RWPE2 (cell line): ENCODE measurements at regions not wholly inside any gene's neighbourhood (a gene's known extent, or its start where the extent isn't known, plus 50 kb on each side); places are given as distances from the start of the nearest gene placed in this dataset.

Experiments
- ATAC-seq: fragments of 200-7000 bp; cut with Tn5 transposase; 3 replicates; pipeline ENCODE4 v1.9.1; 2021; ENCODE audit warnings: low read depth
- DNase-seq: peaks from one replicate; pipeline ENCODE4 v3.0.0-alpha.2; 2020; ENCODE audit warnings: low spot score
- H3K27ac ChIP-seq: fragments of 450-650 bp; 2 replicates; pipeline ENCODE4 v1.5.1; 2017; ENCODE audit warnings: mild to moderate bottlenecking; ENCODE audit not compliant: poor library complexity, severe bottlenecking
- H3K27me3 ChIP-seq: fragments of 250-450 bp; sonication (Bioruptor Pico); 2 replicates; pipeline ENCODE4 v1.5.1; 2021; ENCODE audit warnings: mild to moderate bottlenecking, moderate library complexity; ENCODE audit not compliant: insufficient read depth, poor library complexity, severe bottlenecking
- H3K36me3 ChIP-seq: fragments of 250-450 bp; sonication (Bioruptor Pico); 2 replicates; pipeline ENCODE4 v1.5.1; 2020; ENCODE audit warnings: low read depth, mild to moderate bottlenecking, moderate library complexity
- H3K4me1 ChIP-seq: fragments of 250-450 bp; sonication (Bioruptor Pico); 2 replicates; pipeline ENCODE4 v1.5.1; 2021; ENCODE audit warnings: mild to moderate bottlenecking, moderate library complexity; ENCODE audit not compliant: insufficient read depth, poor library complexity, severe bottlenecking
- H3K4me3 ChIP-seq: fragments of 250-450 bp; sonication (Bioruptor Pico); 2 replicates; pipeline ENCODE4 v1.5.1; 2021; ENCODE audit warnings: mild to moderate bottlenecking, moderate library complexity; ENCODE audit not compliant: severe bottlenecking
- H3K9me3 ChIP-seq: fragments of 250-450 bp; sonication (Bioruptor Pico); 2 replicates; pipeline ENCODE4 v1.5.1; 2021; ENCODE audit warnings: mild to moderate bottlenecking, moderate library complexity; ENCODE audit not compliant: severe bottlenecking
- TF ChIP-seq, protein P1 (sequence below): fragments of 450-650 bp; IDR thresholded peaks from one replicate; pipeline ENCODE4 v1.5.1; 2017; ENCODE audit warnings: mild to moderate bottlenecking, moderate library complexity; ENCODE audit not compliant: poor library complexity, severe bottlenecking

- no peaks in the 10 kb centered on the region for H3K9me3 ChIP-seq
- DNase-seq (no peak), ATAC-seq (no peak)
- TF ChIP-seq, protein P1, sequence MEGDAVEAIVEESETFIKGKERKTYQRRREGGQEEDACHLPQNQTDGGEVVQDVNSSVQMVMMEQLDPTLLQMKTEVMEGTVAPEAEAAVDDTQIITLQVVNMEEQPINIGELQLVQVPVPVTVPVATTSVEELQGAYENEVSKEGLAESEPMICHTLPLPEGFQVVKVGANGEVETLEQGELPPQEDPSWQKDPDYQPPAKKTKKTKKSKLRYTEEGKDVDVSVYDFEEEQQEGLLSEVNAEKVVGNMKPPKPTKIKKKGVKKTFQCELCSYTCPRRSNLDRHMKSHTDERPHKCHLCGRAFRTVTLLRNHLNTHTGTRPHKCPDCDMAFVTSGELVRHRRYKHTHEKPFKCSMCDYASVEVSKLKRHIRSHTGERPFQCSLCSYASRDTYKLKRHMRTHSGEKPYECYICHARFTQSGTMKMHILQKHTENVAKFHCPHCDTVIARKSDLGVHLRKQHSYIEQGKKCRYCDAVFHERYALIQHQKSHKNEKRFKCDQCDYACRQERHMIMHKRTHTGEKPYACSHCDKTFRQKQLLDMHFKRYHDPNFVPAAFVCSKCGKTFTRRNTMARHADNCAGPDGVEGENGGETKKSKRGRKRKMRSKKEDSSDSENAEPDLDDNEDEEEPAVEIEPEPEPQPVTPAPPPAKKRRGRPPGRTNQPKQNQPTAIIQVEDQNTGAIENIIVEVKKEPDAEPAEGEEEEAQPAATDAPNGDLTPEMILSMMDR = no peak
- no peak overlapping the region for H3K27ac ChIP-seq
- no peaks in the 10 kb centered on the region for H3K27me3 ChIP-seq
- no peaks in the 10 kb centered on the region for H3K36me3 ChIP-seq
- no peaks in the 10 kb centered on the region for H3K4me1 ChIP-seq
- no peak overlapping the region for H3K4me3 ChIP-seq
Measured at GRCh38 chr5:158068964-158069363, 210.0 kb upstream of the CLINT1 start.

DNA sequence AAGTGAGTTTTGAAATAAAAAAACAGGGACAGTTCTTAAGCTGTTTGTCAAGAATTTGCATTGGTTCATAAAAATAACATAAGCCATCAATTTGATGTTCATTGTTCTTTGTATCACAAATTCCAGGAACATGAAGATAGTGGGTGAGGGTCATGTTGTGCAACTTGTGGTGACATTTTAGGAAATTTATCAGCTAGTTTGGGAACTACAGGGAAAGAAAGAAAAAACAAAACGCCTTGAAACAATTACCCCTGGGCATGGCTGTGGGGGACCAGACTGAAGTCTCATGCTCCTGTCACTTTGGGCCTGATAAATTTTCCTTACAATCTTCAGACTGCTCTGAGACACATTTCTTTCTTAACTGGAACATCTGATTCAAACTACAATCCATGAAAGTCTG lies 207.1 kb upstream of the CLINT1 start:
- H3K36me3 ChIP-seq = no peaks in the 10 kb centered on the region
- no peak overlapping the region for H3K27ac ChIP-seq
- DNase-seq = no peak
- no peak overlapping the region for H3K4me3 ChIP-seq
- H3K9me3 ChIP-seq = no peaks in the 10 kb centered on the region
- no peak for ATAC-seq
- TF ChIP-seq, protein P1 = no peak
- H3K4me1 ChIP-seq = peaks cover under 1% of the 10 kb centered on the region
- no peaks in the 10 kb centered on the region for H3K27me3 ChIP-seq

DNA sequence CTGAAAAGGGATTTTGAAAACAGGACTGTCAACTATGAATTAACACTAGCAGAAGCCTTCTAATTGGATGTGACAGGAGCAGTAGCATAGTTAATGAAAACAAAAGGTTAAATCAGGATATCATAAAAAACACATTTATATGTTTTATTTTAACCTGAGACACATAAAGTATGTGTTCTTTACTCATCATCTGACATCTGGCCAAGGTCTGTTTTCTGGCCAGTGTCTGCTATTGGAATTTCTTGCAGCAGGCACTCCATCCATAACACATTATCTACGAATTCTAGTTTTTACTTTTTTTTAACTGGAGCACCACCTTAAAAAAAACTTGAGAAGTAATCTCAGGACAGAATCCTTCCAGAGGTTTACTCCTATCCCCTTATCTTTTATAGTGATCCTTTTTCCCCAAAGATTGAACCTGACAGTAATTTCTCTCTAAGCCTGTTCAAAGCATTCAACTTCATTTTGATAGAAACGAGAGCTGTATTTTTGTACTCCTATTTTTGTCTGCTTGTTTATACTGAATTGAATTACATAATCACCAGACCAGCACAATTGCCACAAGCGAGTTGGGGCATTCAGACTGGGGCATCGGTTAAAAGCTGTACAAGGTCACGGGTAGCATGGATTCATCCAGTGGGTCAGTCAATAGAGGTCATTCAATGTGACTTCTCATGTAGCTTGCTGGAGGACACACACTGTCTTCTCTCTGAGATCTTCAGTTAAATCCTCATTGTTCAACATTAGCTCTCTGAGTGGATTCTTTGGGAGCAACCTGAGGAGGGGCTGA lies 205.6 kb upstream of the CLINT1 start:
- no peak overlapping the region for H3K4me3 ChIP-seq
- TF ChIP-seq, protein P1 = no peak
- H3K36me3 ChIP-seq = no peaks in the 10 kb centered on the region
- H3K9me3 ChIP-seq = no peaks in the 10 kb centered on the region
- H3K27me3 ChIP-seq = no peaks in the 10 kb centered on the region
- no peak for DNase-seq
- ATAC-seq = no peak
- H3K27ac ChIP-seq = no peak overlapping the region
- peaks cover 15% of the 10 kb centered on the region for H3K4me1 ChIP-seq

GRCh38 chr5:158063052-158063451 lies 204.1 kb upstream of the CLINT1 start:
- Histone ChIP-seq H3K9me3 (no peaks in the 10 kb centered on the region), H3K4me1 (peaks cover 28% of the 10 kb centered on the region), H3K27ac (no peak overlapping the region), H3K27me3 (no peaks in the 10 kb centered on the region), H3K36me3 (no peaks in the 10 kb centered on the region), H3K4me3 (no peak overlapping the region)
- TF ChIP-seq, protein P1 = no peak
- DNase-seq = no peak
- ATAC-seq = no peak

GRCh38 chr5:158061451-158061850 lies 202.5 kb upstream of the CLINT1 start:
- DNase-seq (no peak), ATAC-seq (no peak)
- H3K36me3 ChIP-seq = no peaks in the 10 kb centered on the region
- no peaks in the 10 kb centered on the region for H3K9me3 ChIP-seq
- no peak overlapping the region for H3K4me3 ChIP-seq
- TF ChIP-seq, protein P1 = no peak
- no peaks in the 10 kb centered on the region for H3K27me3 ChIP-seq
- H3K4me1 ChIP-seq = peaks cover 44% of the 10 kb centered on the region
- H3K27ac ChIP-seq = no peak overlapping the region
